OCI-LY7 (cell line): ENCODE measurements at regions not wholly inside any gene's neighbourhood (a gene's known extent, or its start where the extent isn't known, plus 50 kb on each side); places are given as distances from the start of the nearest gene placed in this dataset.

Source experiments
- BruUV-seq: library from RNA; stranded (reverse); fragments of 400-500 nt; replicated peaks from 2 replicates; lab custom pipeline; 2021; lab: Mats Ljungman, UMichigan
- CTCF ChIA-PET: fragments of 300-600 bp; sonication (Branson Sonifier 250); formaldehyde crosslinking; loops from one replicate; lab custom pipeline; 2022; ENCODE audit warnings: antibody characterized with exemption; ENCODE audit not compliant: unreplicated experiment; lab: Charles Lee
- POLR2A ChIA-PET: fragments of 300-600 bp; sonication (Branson Sonifier 250); formaldehyde crosslinking; loops from one replicate; lab custom pipeline; 2022; ENCODE audit warnings: antibody characterized with exemption; lab: Charles Lee
- DNase-seq: peaks from one replicate; pipeline ENCODE4 v3.0.0-alpha.2; 2015; ENCODE audit warnings: low spot score
- H2AFZ ChIP-seq: fragments of 200-600 bp; sonication (generic), shearing (Covaris generic); 2 replicates; pipeline ENCODE4 v1.6.1; 2014; ENCODE audit warnings: mild to moderate bottlenecking, antibody characterized with exemption, low read length, moderate library complexity
- H3K27ac ChIP-seq: fragments of 200-600 bp; sonication (generic); 2 replicates; pipeline ENCODE4 v1.5.1; 2014; ENCODE audit warnings: mixed run types, low read depth, mild to moderate bottlenecking, moderate library complexity, low read length, inconsistent platforms; ENCODE audit not compliant: poor library complexity, severe bottlenecking
- H3K36me3 ChIP-seq: fragments of 200-600 bp; sonication (generic); 2 replicates; pipeline ENCODE4 v1.6.1; 2014; ENCODE audit warnings: mild to moderate bottlenecking, antibody characterized with exemption, low read length, moderate library complexity, mixed read lengths; ENCODE audit not compliant: insufficient read depth
- H3K4me1 ChIP-seq: fragments of 200-600 bp; sonication (generic); 2 replicates; pipeline ENCODE4 v1.5.1; 2014; ENCODE audit warnings: mild to moderate bottlenecking, low read length; ENCODE audit not compliant: insufficient read depth, poor library complexity, severe bottlenecking
- H3K4me2 ChIP-seq: fragments of 200-600 bp; sonication (generic); 2 replicates; pipeline ENCODE4 v1.6.1; 2014; ENCODE audit warnings: mild to moderate bottlenecking, low read length
- H3K4me3 ChIP-seq: fragments of 200-600 bp; sonication (generic); 2 replicates; pipeline ENCODE4 v1.5.1; 2014; ENCODE audit warnings: mild to moderate bottlenecking, low read depth, low read length; ENCODE audit not compliant: poor library complexity, severe bottlenecking
- H3K79me2 ChIP-seq: fragments of 200-600 bp; sonication (generic); 2 replicates; pipeline ENCODE4 v1.6.1; 2016; ENCODE audit warnings: low read depth, mild to moderate bottlenecking, low read length, moderate library complexity, mixed read lengths; ENCODE audit not compliant: insufficient read depth
- H3K9me2 ChIP-seq: fragments of 200-600 bp; sonication (generic); 2 replicates; pipeline ENCODE4 v1.6.1; 2016; ENCODE audit warnings: mild to moderate bottlenecking, low read length, mixed read lengths; ENCODE audit not compliant: insufficient read depth
- H3K9me3 ChIP-seq: fragments of 200-600 bp; sonication (generic); 2 replicates; pipeline ENCODE4 v1.6.1; 2014; ENCODE audit warnings: mild to moderate bottlenecking, mixed run types, low read length, mixed read lengths
- H4K20me1 ChIP-seq: fragments of 200-600 bp; sonication (generic); 2 replicates; pipeline ENCODE4 v1.6.1; 2014; ENCODE audit warnings: mild to moderate bottlenecking, antibody characterized with exemption, low read length, moderate library complexity, mixed read lengths; ENCODE audit not compliant: insufficient read depth
- EZH2phosphoT487 ChIP-seq: fragments of 200-600 bp; sonication (generic); IDR thresholded peaks from 2 replicates; pipeline ENCODE4 v1.6.1; 2018; ENCODE audit warnings: low read depth, borderline replicate concordance, mild to moderate bottlenecking, mixed run types, antibody characterized with exemption, low read length, moderate library complexity, mixed read lengths
- intact Hi-C: fragments of 100-400 bp; cut with micrococcal nuclease; formaldehyde crosslinking; loops from one replicate; pipeline ENCODE4 v1.10.0; 2022; ENCODE audit not compliant: unreplicated experiment
- TF ChIP-seq, protein P1 (sequence below): fragments of 200-600 bp; sonication (generic); conservative IDR thresholded peaks from 2 replicates; pipeline ENCODE4 v1.5.1; 2014; ENCODE audit warnings: mild to moderate bottlenecking, antibody characterized with exemption, low read length, moderate library complexity, mixed read lengths

DNA sequence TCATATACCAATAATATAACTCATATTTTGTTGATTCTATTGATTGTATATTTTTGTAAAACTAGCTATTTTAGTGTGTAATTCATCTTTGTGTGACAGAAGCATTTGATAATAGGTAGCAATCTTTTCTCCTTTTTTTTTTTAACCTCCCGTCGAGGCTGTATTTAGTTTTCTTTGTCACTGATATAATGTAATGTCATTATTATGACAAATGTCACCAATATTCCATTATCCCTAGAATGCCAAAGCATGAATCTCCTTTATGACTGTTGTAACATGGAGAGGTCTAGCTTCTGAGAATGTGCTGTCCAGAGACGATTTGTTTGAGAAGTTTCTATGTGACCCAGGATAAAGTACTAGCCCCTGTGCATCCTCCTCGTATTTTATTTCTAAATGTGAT lies 639.0 kb upstream of the ATXN7L3B start:
- no peaks in the 10 kb centered on the region for H3K79me2 ChIP-seq
- H2AFZ ChIP-seq: no peak overlapping the region
- H3K4me1 ChIP-seq: no peaks in the 10 kb centered on the region
- CTCF ChIA-PET: no interaction called here
- H3K4me2 ChIP-seq: no peak overlapping the region
- no peak for DNase-seq
- TF ChIP-seq, protein P1, sequence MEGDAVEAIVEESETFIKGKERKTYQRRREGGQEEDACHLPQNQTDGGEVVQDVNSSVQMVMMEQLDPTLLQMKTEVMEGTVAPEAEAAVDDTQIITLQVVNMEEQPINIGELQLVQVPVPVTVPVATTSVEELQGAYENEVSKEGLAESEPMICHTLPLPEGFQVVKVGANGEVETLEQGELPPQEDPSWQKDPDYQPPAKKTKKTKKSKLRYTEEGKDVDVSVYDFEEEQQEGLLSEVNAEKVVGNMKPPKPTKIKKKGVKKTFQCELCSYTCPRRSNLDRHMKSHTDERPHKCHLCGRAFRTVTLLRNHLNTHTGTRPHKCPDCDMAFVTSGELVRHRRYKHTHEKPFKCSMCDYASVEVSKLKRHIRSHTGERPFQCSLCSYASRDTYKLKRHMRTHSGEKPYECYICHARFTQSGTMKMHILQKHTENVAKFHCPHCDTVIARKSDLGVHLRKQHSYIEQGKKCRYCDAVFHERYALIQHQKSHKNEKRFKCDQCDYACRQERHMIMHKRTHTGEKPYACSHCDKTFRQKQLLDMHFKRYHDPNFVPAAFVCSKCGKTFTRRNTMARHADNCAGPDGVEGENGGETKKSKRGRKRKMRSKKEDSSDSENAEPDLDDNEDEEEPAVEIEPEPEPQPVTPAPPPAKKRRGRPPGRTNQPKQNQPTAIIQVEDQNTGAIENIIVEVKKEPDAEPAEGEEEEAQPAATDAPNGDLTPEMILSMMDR: no peak
- no peak for TF ChIP-seq EZH2phosphoT487
- no peak overlapping the region for H3K4me3 ChIP-seq
- no peaks in the 10 kb centered on the region for H3K9me3 ChIP-seq
- H4K20me1 ChIP-seq: no peaks in the 10 kb centered on the region
- intact Hi-C loops: no loop called here
- no peaks in the 10 kb centered on the region for H3K36me3 ChIP-seq
- no peak overlapping the region for H3K27ac ChIP-seq
- BruUV-seq: no TSS peak
- POLR2A ChIA-PET: interaction anchor here (0.7 kb wide), 1 partner anchor 15 kb away, joined by 4 read pairs; no protein-coding TSS in a partner anchor
- no peaks in the 10 kb centered on the region for H3K9me2 ChIP-seq

DNA sequence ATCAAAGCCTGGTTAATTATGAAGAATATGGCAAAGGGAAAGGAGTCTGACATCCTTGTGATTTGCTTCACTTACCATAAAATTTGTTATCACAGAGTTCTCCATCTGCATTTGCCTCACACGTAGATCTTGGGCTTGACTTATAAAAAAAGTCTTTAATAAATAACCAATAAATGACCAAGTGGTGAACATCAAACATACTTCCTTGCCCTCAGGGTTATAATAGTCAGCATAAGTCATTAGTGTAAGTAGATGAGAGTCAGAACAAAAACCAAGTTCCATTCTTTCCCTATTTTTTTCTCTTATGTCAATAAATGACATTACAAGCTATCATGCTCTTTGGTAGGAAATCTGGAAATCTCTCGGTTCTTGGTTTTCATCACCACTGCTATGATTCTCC lies 635.4 kb upstream of the ATXN7L3B start:
- intact Hi-C loops: no loop called here
- CTCF ChIA-PET: no interaction called here
- Histone ChIP-seq H3K79me2 (no peaks in the 10 kb centered on the region), H3K9me3 (no peaks in the 10 kb centered on the region), H3K4me3 (no peak overlapping the region), H3K27ac (no peak overlapping the region), H3K9me2 (no peaks in the 10 kb centered on the region), H4K20me1 (no peaks in the 10 kb centered on the region), H2AFZ (no peak overlapping the region; the same call in 1 of the 2 replicates), H3K4me2 (no peak overlapping the region), H3K36me3 (no peaks in the 10 kb centered on the region), H3K4me1 (no peaks in the 10 kb centered on the region)
- TF ChIP-seq EZH2phosphoT487: no peak
- TF ChIP-seq, protein P1: no peak
- DNase-seq: no peak
- no TSS peak for BruUV-seq
- POLR2A ChIA-PET: no interaction called here

DNA sequence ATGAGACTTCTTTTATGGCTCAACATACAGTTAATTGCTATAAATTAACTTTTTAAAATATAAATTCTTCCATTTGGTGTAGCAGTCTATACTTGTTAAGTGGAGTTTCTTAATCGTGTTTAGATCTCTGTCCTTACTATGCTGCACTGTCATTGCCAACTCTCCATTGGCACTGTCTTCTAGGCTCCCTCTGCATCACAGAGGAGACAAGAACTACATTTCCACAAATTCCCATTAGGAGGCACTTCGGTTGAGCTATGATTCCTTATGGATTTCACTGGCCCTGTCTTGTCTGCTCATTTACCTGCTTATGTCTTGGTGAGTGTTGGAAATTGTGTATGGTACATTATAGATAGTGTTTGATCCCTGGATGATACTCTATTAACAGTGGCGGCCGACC lies 630.9 kb upstream of the ATXN7L3B start:
- H3K36me3 ChIP-seq: no peaks in the 10 kb centered on the region
- H2AFZ ChIP-seq: no peak overlapping the region
- DNase-seq: no peak
- H3K79me2 ChIP-seq: no peaks in the 10 kb centered on the region
- no peak overlapping the region for H3K4me3 ChIP-seq
- no peak overlapping the region for H3K4me2 ChIP-seq
- no peak overlapping the region for H3K27ac ChIP-seq
- H3K4me1 ChIP-seq: no peaks in the 10 kb centered on the region
- no TSS peak for BruUV-seq
- TF ChIP-seq, protein P1: no peak
- TF ChIP-seq EZH2phosphoT487: no peak
- ChIA-PET POLR2A (no interaction called here), CTCF (no interaction called here)
- no peaks in the 10 kb centered on the region for H3K9me2 ChIP-seq
- intact Hi-C loops: no loop called here
- no peaks in the 10 kb centered on the region for H3K9me3 ChIP-seq
- H4K20me1 ChIP-seq: no peaks in the 10 kb centered on the region
